ENCODE measurements at regions not wholly inside any gene's neighbourhood (a gene's known extent, or its start where the extent isn't known, plus 50 kb on each side); places are given as distances from the start of the nearest gene placed in this dataset.

DNA sequence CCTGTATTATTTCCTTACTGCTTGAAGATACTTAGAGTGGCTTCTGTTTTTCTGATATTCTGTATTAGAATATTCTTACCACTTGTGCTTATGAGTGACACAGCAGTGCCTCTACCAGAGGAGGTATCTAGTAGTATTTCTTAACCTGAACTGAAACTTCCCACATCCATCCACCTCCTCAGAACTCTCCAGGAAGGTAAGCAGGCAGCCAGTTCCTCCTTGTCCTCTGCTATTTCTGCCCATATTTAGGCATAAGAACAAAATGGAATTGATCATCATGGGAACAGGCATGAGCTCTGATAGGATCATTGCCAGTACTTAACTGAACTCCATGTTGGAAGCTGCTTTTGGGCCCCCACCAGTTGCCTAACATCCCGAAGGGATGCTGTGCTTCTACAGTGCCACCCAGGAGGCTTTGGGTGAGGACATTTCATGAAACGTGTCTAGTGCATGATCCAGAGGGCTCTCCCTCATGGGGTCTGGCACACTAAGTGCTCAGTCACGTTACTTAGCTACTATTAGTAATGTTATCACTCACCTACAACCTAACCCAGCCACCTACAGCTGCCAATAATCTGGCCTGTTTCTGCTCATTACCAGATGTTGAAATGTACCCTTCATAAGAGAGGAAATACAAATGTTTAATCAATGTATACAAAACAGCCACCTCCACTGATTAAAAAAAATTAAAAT is 520.7 kb downstream of the EIPR1 start:
- intact Hi-C loops (cut with DNase I; ENCODE audit: low total_unique reads), result no loop called here
- H3K27me3 ChIP-seq (replicated peaks in 1 of 7), result no peaks in the 10 kb centered on the region
- no peak for DNase-seq
- no peaks in the 10 kb centered on the region for H3K4me1 ChIP-seq
- no peaks in the 10 kb centered on the region for H3K9me3 ChIP-seq
- 67 to 92% (median 79%) methylated on average over 3 of the region's 3 CpGs for WGBS, 5 donors
- H3K36me3 ChIP-seq, result no peaks in the 10 kb centered on the region
- TF ChIP-seq POLR2AphosphoS5 (IDR thresholded peaks at IDR 0.05), result no peak
- TF ChIP-seq, protein P1, sequence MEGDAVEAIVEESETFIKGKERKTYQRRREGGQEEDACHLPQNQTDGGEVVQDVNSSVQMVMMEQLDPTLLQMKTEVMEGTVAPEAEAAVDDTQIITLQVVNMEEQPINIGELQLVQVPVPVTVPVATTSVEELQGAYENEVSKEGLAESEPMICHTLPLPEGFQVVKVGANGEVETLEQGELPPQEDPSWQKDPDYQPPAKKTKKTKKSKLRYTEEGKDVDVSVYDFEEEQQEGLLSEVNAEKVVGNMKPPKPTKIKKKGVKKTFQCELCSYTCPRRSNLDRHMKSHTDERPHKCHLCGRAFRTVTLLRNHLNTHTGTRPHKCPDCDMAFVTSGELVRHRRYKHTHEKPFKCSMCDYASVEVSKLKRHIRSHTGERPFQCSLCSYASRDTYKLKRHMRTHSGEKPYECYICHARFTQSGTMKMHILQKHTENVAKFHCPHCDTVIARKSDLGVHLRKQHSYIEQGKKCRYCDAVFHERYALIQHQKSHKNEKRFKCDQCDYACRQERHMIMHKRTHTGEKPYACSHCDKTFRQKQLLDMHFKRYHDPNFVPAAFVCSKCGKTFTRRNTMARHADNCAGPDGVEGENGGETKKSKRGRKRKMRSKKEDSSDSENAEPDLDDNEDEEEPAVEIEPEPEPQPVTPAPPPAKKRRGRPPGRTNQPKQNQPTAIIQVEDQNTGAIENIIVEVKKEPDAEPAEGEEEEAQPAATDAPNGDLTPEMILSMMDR (IDR thresholded peaks at IDR 0.05 in 8 of 11, conservative IDR thresholded peaks at IDR 0.05 in 3 of 11), result no peak
- no peak for TF ChIP-seq POLR2A (IDR thresholded peaks at IDR 0.05)
- no peak overlapping the region for H3K27ac ChIP-seq
- no peak overlapping the region for H3K4me3 ChIP-seq

DNA sequence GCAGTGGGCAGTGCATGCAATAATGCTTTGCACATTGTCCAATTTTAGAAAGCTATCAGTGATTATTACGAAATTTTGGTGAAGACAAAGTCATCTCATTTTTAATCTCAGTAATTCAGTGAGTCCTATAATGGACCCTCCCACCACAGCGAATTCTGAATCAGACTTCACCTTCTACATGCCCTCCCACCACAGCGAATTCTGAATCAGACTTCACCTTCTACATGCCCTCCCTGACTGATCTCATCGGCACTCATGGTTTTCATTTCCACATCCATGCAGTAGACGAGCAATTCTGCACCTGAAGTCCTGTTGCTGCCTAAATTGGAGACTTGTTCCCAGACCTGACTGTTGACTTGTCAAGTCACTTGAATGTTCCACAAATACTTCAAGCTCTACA is 522.3 kb downstream of the EIPR1 start:
- Histone ChIP-seq H3K27me3 (replicated peaks in 1 of 7) (no peaks in the 10 kb centered on the region), H3K9me3 (no peaks in the 10 kb centered on the region), H3K4me3 (no peak overlapping the region), H3K36me3 (no peaks in the 10 kb centered on the region), H3K27ac (no peak overlapping the region), H3K4me1 (no peaks in the 10 kb centered on the region)
- TF ChIP-seq, protein P1 (IDR thresholded peaks at IDR 0.05 in 8 of 11, conservative IDR thresholded peaks at IDR 0.05 in 3 of 11), result no peak
- no peak for TF ChIP-seq POLR2AphosphoS5 (IDR thresholded peaks at IDR 0.05)
- TF ChIP-seq POLR2A (IDR thresholded peaks at IDR 0.05), result no peak
- DNase-seq, result no peak
- WGBS, 5 donors, result 83 to 93% (median 88%) methylated on average over 5 of the region's 5 CpGs
- intact Hi-C loops (cut with DNase I; ENCODE audit: low total_unique reads), result no loop called here

DNA sequence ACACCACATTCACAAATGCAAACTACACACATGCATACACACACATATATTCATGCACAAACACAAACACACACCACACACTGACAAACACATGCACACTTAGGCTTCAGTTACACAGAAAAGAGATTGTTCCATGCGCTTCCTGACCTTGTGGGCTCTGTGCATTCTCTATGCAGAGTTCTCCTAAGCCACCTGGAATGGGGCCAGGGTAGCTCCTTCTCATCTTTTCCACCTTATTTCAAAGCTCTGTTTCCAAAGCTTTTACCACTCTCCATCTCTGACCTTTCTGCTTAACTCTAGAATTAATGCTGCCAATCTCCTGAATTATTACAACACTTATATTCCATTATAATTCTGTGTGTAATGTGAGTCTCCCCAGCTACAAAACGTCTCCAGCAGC is 522.3 kb upstream of the MYT1L start:
- WGBS, 5 donors, result 65 to 80% (median 66%) methylated on average over 2 of the region's 2 CpGs
- no peak overlapping the region for H3K4me3 ChIP-seq
- no peak for TF ChIP-seq POLR2AphosphoS5 (IDR thresholded peaks at IDR 0.05)
- no peak for TF ChIP-seq POLR2A (IDR thresholded peaks at IDR 0.05)
- TF ChIP-seq, protein P1 (IDR thresholded peaks at IDR 0.05 in 8 of 11, conservative IDR thresholded peaks at IDR 0.05 in 3 of 11), result no peak
- DNase-seq, result no peak
- H3K36me3 ChIP-seq, result no peaks in the 10 kb centered on the region
- H3K4me1 ChIP-seq, result peaks cover 0 to 10% (median 0%) of the 10 kb centered on the region in 6 donors
- no peaks in the 10 kb centered on the region for H3K9me3 ChIP-seq
- intact Hi-C loops (cut with DNase I; ENCODE audit: low total_unique reads), result no loop called here
- peaks cover 0 to 5% (median 0%) of the 10 kb centered on the region in 7 donors for H3K27me3 ChIP-seq (replicated peaks in 1 of 7)
- no peak overlapping the region for H3K27ac ChIP-seq

DNA sequence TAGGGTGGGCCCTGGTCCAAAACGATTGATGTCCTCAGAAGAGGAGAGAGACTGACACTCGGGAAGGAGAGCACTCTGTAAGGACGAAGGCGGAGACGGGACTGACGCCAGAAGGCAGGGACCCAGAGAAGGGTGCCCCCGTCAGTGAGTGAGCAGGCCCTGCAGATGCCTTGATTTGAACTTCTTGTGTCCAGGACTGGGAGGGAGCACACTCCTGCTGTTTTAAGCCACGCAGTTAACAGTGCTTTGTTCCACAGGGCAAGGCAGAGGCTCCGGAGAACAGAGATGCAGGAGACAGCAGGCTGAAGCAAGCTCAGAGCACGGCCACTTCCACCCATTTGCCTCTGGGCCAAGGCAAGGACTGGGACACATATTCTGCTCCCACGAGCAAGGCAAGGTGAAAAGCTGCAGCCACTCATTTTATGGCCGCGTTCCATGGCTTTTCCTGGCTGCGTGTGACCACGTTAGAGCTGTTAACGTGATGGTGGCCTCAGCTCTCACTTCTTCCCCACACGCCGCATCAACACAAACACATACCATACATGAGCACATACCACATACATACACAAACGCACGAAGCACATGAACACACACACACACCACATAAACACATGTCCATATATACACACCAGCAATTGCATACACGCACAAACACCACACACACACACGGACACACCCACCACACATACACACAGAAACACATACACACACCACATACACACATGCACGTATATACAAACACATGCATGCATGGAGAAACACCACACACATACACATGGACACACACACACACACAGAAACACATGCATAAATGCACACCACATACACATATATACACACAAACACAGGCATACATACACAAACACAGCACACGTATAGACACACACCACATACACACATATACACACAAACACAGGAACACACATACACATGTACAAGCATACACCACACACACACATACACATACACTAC is 521.0 kb upstream of the MYT1L start:
- Histone ChIP-seq H3K9me3 (no peaks in the 10 kb centered on the region), H3K4me1 (peaks cover 0 to 10% (median under 1%) of the 10 kb centered on the region in 6 donors), H3K36me3 (no peaks in the 10 kb centered on the region), H3K27ac (no peak overlapping the region), H3K4me3 (no peak overlapping the region), H3K27me3 (replicated peaks in 1 of 7) (peaks cover 0 to 5% (median 0%) of the 10 kb centered on the region in 7 donors)
- TF ChIP-seq POLR2AphosphoS5 (IDR thresholded peaks at IDR 0.05) (no peak), POLR2A (IDR thresholded peaks at IDR 0.05) (no peak)
- TF ChIP-seq, protein P1 (IDR thresholded peaks at IDR 0.05 in 8 of 11, conservative IDR thresholded peaks at IDR 0.05 in 3 of 11), result no peak
- 87 to 94% (median 89%) methylated on average over 24 of the region's 24 CpGs for WGBS, 5 donors
- intact Hi-C loops (cut with DNase I; ENCODE audit: low total_unique reads), result no loop called here
- peak; percentile 41 for DNase-seq

All from spleen (tissue), 11 donors.